ENCODE measurements at regions not wholly inside any gene's neighbourhood (a gene's known extent, or its start where the extent isn't known, plus 50 kb on each side); places are given as distances from the start of the nearest gene placed in this dataset.

DNA sequence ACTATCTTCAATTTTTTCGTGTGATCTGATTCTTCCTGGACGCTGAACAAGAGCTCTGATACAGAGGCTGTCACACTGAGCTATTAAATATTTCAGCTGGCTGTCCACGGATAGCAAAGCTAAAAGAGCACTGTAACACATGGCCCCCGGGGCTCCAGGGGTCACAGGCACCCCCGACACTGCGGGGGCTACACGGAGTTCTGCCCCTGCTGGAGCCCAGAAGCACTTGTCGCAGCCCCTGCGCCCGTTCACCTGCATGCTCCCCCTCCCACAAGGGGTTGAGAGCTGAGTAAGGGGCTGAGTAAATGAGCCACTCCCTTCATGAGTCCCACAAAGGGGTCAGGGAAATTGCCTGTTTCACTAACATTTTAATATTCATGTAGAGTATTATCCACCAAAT, 316.3 kb downstream of the TMEM167A start:
- TF ChIP-seq SP4 (IDR thresholded peaks at IDR 0.05; ENCODE audit: low read length) (no peak), JUND (IDR thresholded peaks at IDR 0.05; ENCODE audit: low read length) (no peak), BCL11A (IDR thresholded peaks at IDR 0.05; ENCODE audit: low read depth in 2 of 2, low read length in 2 of 2) (no peak), POLR2A (IDR thresholded peaks at IDR 0.05; ENCODE audit: control extremely low read depth in 1 of 2, low read depth in 2 of 2, low read length in 2 of 2) (no peak)

Data from H1 (cell line).